ENCODE measurements at regions not wholly inside any gene's neighbourhood (a gene's known extent, or its start where the extent isn't known, plus 50 kb on each side); places are given as distances from the start of the nearest gene placed in this dataset.

DNA sequence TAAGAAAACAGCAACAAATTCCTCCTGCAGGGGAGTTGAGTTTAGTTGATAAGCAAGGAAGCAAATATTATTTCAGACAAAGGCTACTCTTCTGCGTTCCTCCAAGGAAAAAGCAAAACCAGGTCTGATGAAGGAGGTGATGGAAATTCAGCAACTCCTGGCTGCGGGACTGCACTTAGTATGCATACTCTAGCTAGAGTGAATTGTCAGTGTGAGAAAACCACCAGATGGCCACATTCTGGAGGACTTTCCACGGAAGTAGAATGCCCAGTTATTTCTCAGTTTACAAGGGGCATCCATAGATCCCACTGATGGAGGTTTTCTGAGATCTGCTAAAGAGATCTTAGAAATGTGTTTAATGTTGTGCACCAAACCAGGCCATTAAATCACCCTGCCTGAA lies 338.6 kb upstream of the PUDP start:
- WGBS (ENCODE audit: low lambda C conversion rate) = 0% methylated on average over 1 of the region's 3 CpGs
- Histone ChIP-seq H2AFZ (ENCODE audit: low read length) (no peak overlapping the region), H4K20me1 (ENCODE audit: insufficient read depth, low read length) (no peaks in the 10 kb centered on the region), H3K4me3 (replicated peaks in 1 of 3; ENCODE audit: insufficient read depth in 1 of 3, low read depth in 2 of 3, low read length in 3 of 3) (no peak overlapping the region), H3K27ac (ENCODE audit: extremely low read length, insufficient read depth, low read length) (no peak overlapping the region), H3K9ac (ENCODE audit: insufficient read depth, low read depth, low read length) (no peak overlapping the region), H3K4me2 (ENCODE audit: low read depth, low read length) (no peak overlapping the region), H3K79me2 (ENCODE audit: insufficient read depth, low read length) (no peaks in the 10 kb centered on the region), H3K27me3 (ENCODE audit: control insufficient read depth in 1 of 2, insufficient read depth in 2 of 2, low read length in 2 of 2) (no peaks in the 10 kb centered on the region), H3K36me3 (replicated peaks in 1 of 2; ENCODE audit: control insufficient read depth in 1 of 2, insufficient read depth in 2 of 2, low read length in 2 of 2) (no peaks in the 10 kb centered on the region), H3K4me1 (ENCODE audit: insufficient read depth, low read length) (no peaks in the 10 kb centered on the region), H3K9me3 (ENCODE audit: low read length) (no peaks in the 10 kb centered on the region)
- TF ChIP-seq AGO2 (optimal IDR thresholded peaks at IDR 0.05; ENCODE audit: low read depth, low read length) (no peak), ATF7-NPFF (CRISPR knock-in tag; IDR thresholded peaks at IDR 0.05; ENCODE audit: low read depth) (no peak), NR2F6 (IDR thresholded peaks at IDR 0.05) (no peak), NR2F6 (CRISPR knock-in tag; IDR thresholded peaks at IDR 0.05) (no peak), GTF2F1 (IDR thresholded peaks at IDR 0.05; ENCODE audit: low read length) (no peak), NFIB (CRISPR knock-in tag; IDR thresholded peaks at IDR 0.05; ENCODE audit: borderline replicate concordance) (no peak), ZBTB38 (CRISPR knock-in tag; IDR thresholded peaks at IDR 0.05) (no peak), JUND (CRISPR knock-in tag; IDR thresholded peaks at IDR 0.05) (no peak), TCF7L2 (IDR thresholded peaks at IDR 0.05; ENCODE audit: low read depth, low read length) (no peak), CENPX (CRISPR knock-in tag; IDR thresholded peaks at IDR 0.05) (no peak), HNF4A (CRISPR knock-in tag; IDR thresholded peaks at IDR 0.05) (no peak)
- TF ChIP-seq, protein P1, sequence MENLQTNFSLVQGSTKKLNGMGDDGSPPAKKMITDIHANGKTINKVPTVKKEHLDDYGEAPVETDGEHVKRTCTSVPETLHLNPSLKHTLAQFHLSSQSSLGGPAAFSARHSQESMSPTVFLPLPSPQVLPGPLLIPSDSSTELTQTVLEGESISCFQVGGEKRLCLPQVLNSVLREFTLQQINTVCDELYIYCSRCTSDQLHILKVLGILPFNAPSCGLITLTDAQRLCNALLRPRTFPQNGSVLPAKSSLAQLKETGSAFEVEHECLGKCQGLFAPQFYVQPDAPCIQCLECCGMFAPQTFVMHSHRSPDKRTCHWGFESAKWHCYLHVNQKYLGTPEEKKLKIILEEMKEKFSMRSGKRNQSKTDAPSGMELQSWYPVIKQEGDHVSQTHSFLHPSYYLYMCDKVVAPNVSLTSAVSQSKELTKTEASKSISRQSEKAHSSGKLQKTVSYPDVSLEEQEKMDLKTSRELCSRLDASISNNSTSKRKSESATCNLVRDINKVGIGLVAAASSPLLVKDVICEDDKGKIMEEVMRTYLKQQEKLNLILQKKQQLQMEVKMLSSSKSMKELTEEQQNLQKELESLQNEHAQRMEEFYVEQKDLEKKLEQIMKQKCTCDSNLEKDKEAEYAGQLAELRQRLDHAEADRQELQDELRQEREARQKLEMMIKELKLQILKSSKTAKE (CRISPR knock-in tag; IDR thresholded peaks at IDR 0.05; ENCODE audit: borderline replicate concordance) = no peak
- TF ChIP-seq, protein P2, sequence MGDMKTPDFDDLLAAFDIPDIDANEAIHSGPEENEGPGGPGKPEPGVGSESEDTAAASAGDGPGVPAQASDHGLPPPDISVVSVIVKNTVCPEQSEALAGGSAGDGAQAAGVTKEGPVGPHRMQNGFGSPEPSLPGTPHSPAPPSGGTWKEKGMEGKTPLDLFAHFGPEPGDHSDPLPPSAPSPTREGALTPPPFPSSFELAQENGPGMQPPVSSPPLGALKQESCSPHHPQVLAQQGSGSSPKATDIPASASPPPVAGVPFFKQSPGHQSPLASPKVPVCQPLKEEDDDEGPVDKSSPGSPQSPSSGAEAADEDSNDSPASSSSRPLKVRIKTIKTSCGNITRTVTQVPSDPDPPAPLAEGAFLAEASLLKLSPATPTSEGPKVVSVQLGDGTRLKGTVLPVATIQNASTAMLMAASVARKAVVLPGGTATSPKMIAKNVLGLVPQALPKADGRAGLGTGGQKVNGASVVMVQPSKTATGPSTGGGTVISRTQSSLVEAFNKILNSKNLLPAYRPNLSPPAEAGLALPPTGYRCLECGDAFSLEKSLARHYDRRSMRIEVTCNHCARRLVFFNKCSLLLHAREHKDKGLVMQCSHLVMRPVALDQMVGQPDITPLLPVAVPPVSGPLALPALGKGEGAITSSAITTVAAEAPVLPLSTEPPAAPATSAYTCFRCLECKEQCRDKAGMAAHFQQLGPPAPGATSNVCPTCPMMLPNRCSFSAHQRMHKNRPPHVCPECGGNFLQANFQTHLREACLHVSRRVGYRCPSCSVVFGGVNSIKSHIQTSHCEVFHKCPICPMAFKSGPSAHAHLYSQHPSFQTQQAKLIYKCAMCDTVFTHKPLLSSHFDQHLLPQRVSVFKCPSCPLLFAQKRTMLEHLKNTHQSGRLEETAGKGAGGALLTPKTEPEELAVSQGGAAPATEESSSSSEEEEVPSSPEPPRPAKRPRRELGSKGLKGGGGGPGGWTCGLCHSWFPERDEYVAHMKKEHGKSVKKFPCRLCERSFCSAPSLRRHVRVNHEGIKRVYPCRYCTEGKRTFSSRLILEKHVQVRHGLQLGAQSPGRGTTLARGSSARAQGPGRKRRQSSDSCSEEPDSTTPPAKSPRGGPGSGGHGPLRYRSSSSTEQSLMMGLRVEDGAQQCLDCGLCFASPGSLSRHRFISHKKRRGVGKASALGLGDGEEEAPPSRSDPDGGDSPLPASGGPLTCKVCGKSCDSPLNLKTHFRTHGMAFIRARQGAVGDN (CRISPR knock-in tag; IDR thresholded peaks at IDR 0.05) = no peak
- intact Hi-C loops (cut with micrococcal nuclease; ENCODE audit: unreplicated experiment) = no loop called here
- ChIA-PET CTCF (ENCODE audit: low intra/inter-chr PET ratio, low total read pairs) (no interaction called here), POLR2A (no interaction called here)
- in situ Hi-C loops (cut with HindIII; ENCODE audit: extremely low pct_ligation_motif_present, low pct_unique_long_range_greater_than_20kb) = no loop called here
- ATAC-seq (no peak), DNase-seq (ENCODE audit: low spot score) (no peak), FAIRE-seq (no peak)
- no TSS peak for BruUV-seq (replicated peaks)

Measured in HepG2 (cell line).